ENCODE measurements at regions not wholly inside any gene's neighbourhood (a gene's known extent, or its start where the extent isn't known, plus 50 kb on each side); places are given as distances from the start of the nearest gene placed in this dataset.

DNA sequence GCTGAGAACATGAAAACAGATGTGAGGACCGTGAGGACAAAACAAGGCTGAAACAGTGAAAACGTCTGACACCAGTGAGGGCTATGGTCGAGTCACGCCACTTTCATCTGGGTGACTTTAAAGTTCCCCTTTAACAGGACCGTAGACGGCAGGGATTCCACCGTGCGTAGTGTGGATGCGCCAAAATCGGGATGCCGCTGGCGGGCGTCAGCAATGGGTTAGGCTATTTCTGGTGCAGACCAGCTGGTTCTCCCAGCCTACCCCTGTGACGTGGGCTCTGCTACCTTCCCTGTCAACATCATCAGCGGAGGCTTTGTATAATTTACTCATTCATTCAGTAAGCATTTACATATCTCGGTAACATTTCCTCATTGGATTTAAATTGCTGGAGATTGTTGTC, 246.6 kb upstream of the AJAP1 start:
- H3K27ac ChIP-seq (ENCODE audit: low read depth, low read length), result no peak overlapping the region
- no peak overlapping the region for H3K4me3 ChIP-seq (ENCODE audit: low read length in 3 of 3)
- H3K4me1 ChIP-seq (ENCODE audit: control insufficient read depth in 3 of 3, insufficient read depth in 3 of 3, low read length in 3 of 3), result no peaks in the 10 kb centered on the region
- peaks cover 0 to 2% (median 0%) of the 10 kb centered on the region in 3 donors for H3K27me3 ChIP-seq (ENCODE audit: control insufficient read depth in 3 of 3, insufficient read depth in 3 of 3, low read length in 3 of 3)
- no peaks in the 10 kb centered on the region for H3K36me3 ChIP-seq (ENCODE audit: control insufficient read depth in 3 of 3, insufficient read depth in 3 of 3, low read length in 3 of 3)
- no peak overlapping the region for H3K9ac ChIP-seq (ENCODE audit: low read depth in 1 of 3, low read length in 3 of 3)
- H3K9me3 ChIP-seq (ENCODE audit: control insufficient read depth in 3 of 3, low read length in 3 of 3), result no peaks in the 10 kb centered on the region

DNA sequence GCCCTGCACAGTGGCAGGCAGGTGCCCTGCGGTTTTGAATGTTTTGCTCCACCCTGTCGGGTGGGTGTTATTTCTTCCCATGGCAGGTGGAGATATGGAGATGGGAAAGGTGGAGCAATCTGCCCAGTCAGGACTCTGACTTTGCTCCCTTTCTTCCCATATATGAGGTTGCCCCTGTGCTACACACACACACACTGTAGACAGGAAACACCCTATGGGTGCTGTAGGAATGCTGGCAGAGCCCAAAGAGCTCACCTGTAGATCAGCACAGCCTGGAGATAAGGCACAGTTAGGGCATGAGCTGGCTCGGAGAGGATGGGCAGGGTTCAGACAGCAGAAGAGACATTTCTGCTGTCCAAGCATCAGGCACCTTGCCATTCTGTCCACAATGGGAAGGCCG, 246.0 kb upstream of the AJAP1 start:
- H3K36me3 ChIP-seq (ENCODE audit: control insufficient read depth in 3 of 3, insufficient read depth in 3 of 3, low read length in 3 of 3), result no peaks in the 10 kb centered on the region
- no peak overlapping the region for H3K9ac ChIP-seq (ENCODE audit: low read depth in 1 of 3, low read length in 3 of 3)
- H3K9me3 ChIP-seq (ENCODE audit: control insufficient read depth in 3 of 3, low read length in 3 of 3), result no peaks in the 10 kb centered on the region
- H3K27me3 ChIP-seq (ENCODE audit: control insufficient read depth in 3 of 3, insufficient read depth in 3 of 3, low read length in 3 of 3), result peaks cover 0 to 2% (median 0%) of the 10 kb centered on the region in 3 donors
- H3K27ac ChIP-seq (ENCODE audit: low read depth, low read length), result no peak overlapping the region
- H3K4me1 ChIP-seq (ENCODE audit: control insufficient read depth in 3 of 3, insufficient read depth in 3 of 3, low read length in 3 of 3), result no peaks in the 10 kb centered on the region
- H3K4me3 ChIP-seq (ENCODE audit: low read length in 3 of 3), result no peak overlapping the region

DNA sequence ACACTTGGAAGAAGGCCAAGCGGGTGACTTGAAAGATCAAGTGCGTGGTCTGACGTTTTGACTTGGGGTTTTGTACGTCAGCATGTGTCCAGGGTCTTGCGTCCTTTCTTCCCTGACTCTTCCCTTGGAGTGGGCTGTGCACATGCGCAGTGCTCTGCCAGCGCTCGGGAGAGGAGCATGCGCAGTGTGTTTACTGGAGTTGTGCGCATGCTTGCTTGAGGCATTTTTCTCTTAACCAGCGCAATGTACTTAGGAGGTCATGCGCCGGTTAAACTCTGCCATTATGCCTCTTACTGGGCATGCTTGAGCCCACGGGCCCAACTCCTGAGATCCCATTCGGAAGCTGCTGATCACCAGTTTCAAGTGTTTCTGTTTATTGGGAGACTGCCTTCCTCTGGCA, 242.5 kb upstream of the AJAP1 start:
- no peaks in the 10 kb centered on the region for H3K9me3 ChIP-seq (ENCODE audit: control insufficient read depth in 3 of 3, low read length in 3 of 3)
- no peaks in the 10 kb centered on the region for H3K4me1 ChIP-seq (ENCODE audit: control insufficient read depth in 3 of 3, insufficient read depth in 3 of 3, low read length in 3 of 3)
- H3K9ac ChIP-seq (ENCODE audit: low read depth in 1 of 3, low read length in 3 of 3), result no peak overlapping the region
- H3K27ac ChIP-seq (ENCODE audit: low read depth, low read length), result no peak overlapping the region
- H3K4me3 ChIP-seq (ENCODE audit: low read length in 3 of 3), result no peak overlapping the region
- H3K27me3 ChIP-seq (ENCODE audit: control insufficient read depth in 3 of 3, insufficient read depth in 3 of 3, low read length in 3 of 3), result peaks cover 0 to 2% (median 0%) of the 10 kb centered on the region in 3 donors
- no peaks in the 10 kb centered on the region for H3K36me3 ChIP-seq (ENCODE audit: control insufficient read depth in 3 of 3, insufficient read depth in 3 of 3, low read length in 3 of 3)

- Histone ChIP-seq H3K27me3 (ENCODE audit: control insufficient read depth in 3 of 3, insufficient read depth in 3 of 3, low read length in 3 of 3) (no peaks in the 10 kb centered on the region), H3K9ac (ENCODE audit: low read depth in 1 of 3, low read length in 3 of 3) (no peak overlapping the region), H3K4me3 (ENCODE audit: low read length in 3 of 3) (no peak overlapping the region), H3K9me3 (ENCODE audit: control insufficient read depth in 3 of 3, low read length in 3 of 3) (peaks cover 0 to 4% (median 2%) of the 10 kb centered on the region in 3 donors), H3K27ac (ENCODE audit: low read depth, low read length) (no peak overlapping the region), H3K36me3 (ENCODE audit: control insufficient read depth in 3 of 3, insufficient read depth in 3 of 3, low read length in 3 of 3) (no peaks in the 10 kb centered on the region), H3K4me1 (ENCODE audit: control insufficient read depth in 3 of 3, insufficient read depth in 3 of 3, low read length in 3 of 3) (no peaks in the 10 kb centered on the region)
Observed at GRCh38 chr1:4415476-4415875, 238.9 kb upstream of the AJAP1 start.

GRCh38 chr1:4416189-4416588, 238.2 kb upstream of the AJAP1 start:
- Histone ChIP-seq H3K27ac (ENCODE audit: low read depth, low read length) (no peak overlapping the region), H3K36me3 (ENCODE audit: control insufficient read depth in 3 of 3, insufficient read depth in 3 of 3, low read length in 3 of 3) (no peaks in the 10 kb centered on the region), H3K9ac (ENCODE audit: low read depth in 1 of 3, low read length in 3 of 3) (no peak overlapping the region), H3K27me3 (ENCODE audit: control insufficient read depth in 3 of 3, insufficient read depth in 3 of 3, low read length in 3 of 3) (no peaks in the 10 kb centered on the region), H3K4me1 (ENCODE audit: control insufficient read depth in 3 of 3, insufficient read depth in 3 of 3, low read length in 3 of 3) (no peaks in the 10 kb centered on the region), H3K9me3 (ENCODE audit: control insufficient read depth in 3 of 3, low read length in 3 of 3) (peaks cover 0 to 4% (median 2%) of the 10 kb centered on the region in 3 donors), H3K4me3 (ENCODE audit: low read length in 3 of 3) (no peak overlapping the region)

- Histone ChIP-seq H3K4me1 (ENCODE audit: control insufficient read depth in 3 of 3, insufficient read depth in 3 of 3, low read length in 3 of 3) (no peaks in the 10 kb centered on the region), H3K9me3 (ENCODE audit: control insufficient read depth in 3 of 3, low read length in 3 of 3) (peaks cover 0 to 4% (median 2%) of the 10 kb centered on the region in 3 donors), H3K27me3 (ENCODE audit: control insufficient read depth in 3 of 3, insufficient read depth in 3 of 3, low read length in 3 of 3) (peaks cover 0 to 4% (median 0%) of the 10 kb centered on the region in 3 donors), H3K27ac (ENCODE audit: low read depth, low read length) (no peak overlapping the region), H3K36me3 (ENCODE audit: control insufficient read depth in 3 of 3, insufficient read depth in 3 of 3, low read length in 3 of 3) (no peaks in the 10 kb centered on the region), H3K9ac (ENCODE audit: low read depth in 1 of 3, low read length in 3 of 3) (no peak overlapping the region), H3K4me3 (ENCODE audit: low read length in 3 of 3) (no peak overlapping the region)
Observed at GRCh38 chr1:4418021-4418420, 236.4 kb upstream of the AJAP1 start.

- no peaks in the 10 kb centered on the region for H3K36me3 ChIP-seq (ENCODE audit: control insufficient read depth in 3 of 3, insufficient read depth in 3 of 3, low read length in 3 of 3)
- peaks cover 0 to 4% (median 0%) of the 10 kb centered on the region in 3 donors for H3K27me3 ChIP-seq (ENCODE audit: control insufficient read depth in 3 of 3, insufficient read depth in 3 of 3, low read length in 3 of 3)
- H3K27ac ChIP-seq (ENCODE audit: low read depth, low read length), result no peak overlapping the region
- H3K4me1 ChIP-seq (ENCODE audit: control insufficient read depth in 3 of 3, insufficient read depth in 3 of 3, low read length in 3 of 3), result no peaks in the 10 kb centered on the region
- no peak overlapping the region for H3K9ac ChIP-seq (ENCODE audit: low read depth in 1 of 3, low read length in 3 of 3)
- peaks cover 0 to 4% (median 2%) of the 10 kb centered on the region in 3 donors for H3K9me3 ChIP-seq (ENCODE audit: control insufficient read depth in 3 of 3, low read length in 3 of 3)
- H3K4me3 ChIP-seq (ENCODE audit: low read length in 3 of 3), result no peak overlapping the region
Observed at GRCh38 chr1:4421986-4422385, 232.4 kb upstream of the AJAP1 start.

- H3K36me3 ChIP-seq (ENCODE audit: control insufficient read depth in 3 of 3, insufficient read depth in 3 of 3, low read length in 3 of 3), result no peaks in the 10 kb centered on the region
- no peaks in the 10 kb centered on the region for H3K4me1 ChIP-seq (ENCODE audit: control insufficient read depth in 3 of 3, insufficient read depth in 3 of 3, low read length in 3 of 3)
- peaks cover 0 to 4% (median 2%) of the 10 kb centered on the region in 3 donors for H3K9me3 ChIP-seq (ENCODE audit: control insufficient read depth in 3 of 3, low read length in 3 of 3)
- H3K27me3 ChIP-seq (ENCODE audit: control insufficient read depth in 3 of 3, insufficient read depth in 3 of 3, low read length in 3 of 3), result peaks cover 0 to 4% (median 0%) of the 10 kb centered on the region in 3 donors
- no peak overlapping the region for H3K27ac ChIP-seq (ENCODE audit: low read depth, low read length)
- H3K4me3 ChIP-seq (ENCODE audit: low read length in 3 of 3), result no peak overlapping the region
- no peak overlapping the region for H3K9ac ChIP-seq (ENCODE audit: low read depth in 1 of 3, low read length in 3 of 3)
Observed at GRCh38 chr1:4422504-4423289, 231.7 kb upstream of the AJAP1 start.

GRCh38 chr1:4424254-4424653, 230.2 kb upstream of the AJAP1 start:
- no peaks in the 10 kb centered on the region for H3K4me1 ChIP-seq (ENCODE audit: control insufficient read depth in 3 of 3, insufficient read depth in 3 of 3, low read length in 3 of 3)
- H3K9me3 ChIP-seq (ENCODE audit: control insufficient read depth in 3 of 3, low read length in 3 of 3), result peaks cover 0 to 2% (median 0%) of the 10 kb centered on the region in 3 donors
- no peak overlapping the region for H3K9ac ChIP-seq (ENCODE audit: low read depth in 1 of 3, low read length in 3 of 3)
- peaks cover 0 to 4% (median 0%) of the 10 kb centered on the region in 3 donors for H3K27me3 ChIP-seq (ENCODE audit: control insufficient read depth in 3 of 3, insufficient read depth in 3 of 3, low read length in 3 of 3)
- H3K4me3 ChIP-seq (ENCODE audit: low read length in 3 of 3), result no peak overlapping the region
- no peaks in the 10 kb centered on the region for H3K36me3 ChIP-seq (ENCODE audit: control insufficient read depth in 3 of 3, insufficient read depth in 3 of 3, low read length in 3 of 3)
- H3K27ac ChIP-seq (ENCODE audit: low read depth, low read length), result no peak overlapping the region

DNA sequence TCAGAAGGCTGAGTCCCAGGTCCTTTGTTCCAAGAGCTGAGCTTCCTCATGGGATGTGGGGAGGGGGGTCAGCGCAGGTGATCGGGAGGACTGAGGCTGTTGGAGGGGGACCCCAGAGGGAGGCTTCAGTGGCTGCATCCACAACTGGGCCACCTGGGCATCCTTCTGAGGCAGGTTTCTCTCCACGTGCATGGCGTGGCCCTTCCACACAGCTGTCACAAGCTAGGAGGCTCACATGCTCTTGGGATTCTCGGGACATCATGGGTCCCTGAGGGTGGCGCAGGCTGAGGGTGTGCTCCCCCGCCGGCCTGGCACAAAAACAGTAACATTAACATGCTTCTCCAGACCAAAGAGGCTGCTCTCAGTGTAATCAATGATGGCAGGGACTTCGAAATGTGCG, 229.6 kb upstream of the AJAP1 start:
- H3K27ac ChIP-seq (ENCODE audit: low read depth, low read length), result no peak overlapping the region
- H3K36me3 ChIP-seq (ENCODE audit: control insufficient read depth in 3 of 3, insufficient read depth in 3 of 3, low read length in 3 of 3), result no peaks in the 10 kb centered on the region
- H3K9ac ChIP-seq (ENCODE audit: low read depth in 1 of 3, low read length in 3 of 3), result no peak overlapping the region
- no peak overlapping the region for H3K4me3 ChIP-seq (ENCODE audit: low read length in 3 of 3)
- H3K9me3 ChIP-seq (ENCODE audit: control insufficient read depth in 3 of 3, low read length in 3 of 3), result peaks cover 0 to 2% (median 0%) of the 10 kb centered on the region in 3 donors
- H3K27me3 ChIP-seq (ENCODE audit: control insufficient read depth in 3 of 3, insufficient read depth in 3 of 3, low read length in 3 of 3), result peaks cover 0 to 4% (median 0%) of the 10 kb centered on the region in 3 donors
- no peaks in the 10 kb centered on the region for H3K4me1 ChIP-seq (ENCODE audit: control insufficient read depth in 3 of 3, insufficient read depth in 3 of 3, low read length in 3 of 3)
